NCI-H510A treated with DMSO at 0.1 percent for 48 hours (cell line): ENCODE measurements at regions not wholly inside any gene's neighbourhood (a gene's known extent, or its start where the extent isn't known, plus 50 kb on each side); places are given as distances from the start of the nearest gene placed in this dataset.

Source experiments
- DNase-seq: peaks from one replicate; lab custom pipeline; 2025; lab: John Stamatoyannopoulos, UW

- no peak for DNase-seq
These were observed 50.6 kb upstream of the ZNF385D start for GRCh38 chr3:21801631-21802030.

GRCh38 chr3:21803604-21804003 is 52.6 kb upstream of the ZNF385D start:
- DNase-seq: no peak

- DNase-seq: no peak
These were observed 53.3 kb upstream of the ZNF385D start for GRCh38 chr3:21804330-21804729.

- DNase-seq: no peak
These were observed 55.7 kb upstream of the ZNF385D start for GRCh38 chr3:21806733-21807132.

GRCh38 chr3:21825684-21826083 is 74.7 kb upstream of the ZNF385D start:
- no peak for DNase-seq

GRCh38 chr3:21826416-21826815 is 75.4 kb upstream of the ZNF385D start:
- DNase-seq: no peak

- DNase-seq: no peak
These were observed 79.5 kb upstream of the ZNF385D start for GRCh38 chr3:21830541-21830940.

GRCh38 chr3:21835264-21835663 is 84.3 kb upstream of the ZNF385D start:
- no peak for DNase-seq

- no peak for DNase-seq
These were observed 85.2 kb upstream of the ZNF385D start for GRCh38 chr3:21836227-21836626.

GRCh38 chr3:21839176-21839575 is 88.2 kb upstream of the ZNF385D start:
- no peak for DNase-seq

GRCh38 chr3:21839592-21839991 is 88.6 kb upstream of the ZNF385D start:
- no peak for DNase-seq

- DNase-seq: no peak
These were observed 96.0 kb upstream of the ZNF385D start for GRCh38 chr3:21847005-21847404.

GRCh38 chr3:21859124-21860081 is 108.4 kb upstream of the ZNF385D start:
- DNase-seq: no peak

GRCh38 chr3:21860082-21860475 is 109.1 kb upstream of the ZNF385D start:
- DNase-seq: no peak

- no peak for DNase-seq
These were observed 109.6 kb upstream of the ZNF385D start for GRCh38 chr3:21860657-21861056.

- no peak for DNase-seq
These were observed 125.8 kb upstream of the ZNF385D start for GRCh38 chr3:21876782-21877181.

GRCh38 chr3:21877214-21877754 is 126.3 kb upstream of the ZNF385D start:
- no peak for DNase-seq

GRCh38 chr3:21879184-21879886 is 128.3 kb upstream of the ZNF385D start:
- no peak for DNase-seq

- no peak for DNase-seq
These were observed 137.6 kb upstream of the ZNF385D start for GRCh38 chr3:21888656-21889055.

GRCh38 chr3:21889166-21889565 is 138.2 kb upstream of the ZNF385D start:
- no peak for DNase-seq

GRCh38 chr3:21892104-21892503 is 141.1 kb upstream of the ZNF385D start:
- no peak for DNase-seq

GRCh38 chr3:21893242-21893641 is 142.2 kb upstream of the ZNF385D start:
- DNase-seq: no peak
